GM19395 (cell line): ENCODE measurements at regions not wholly inside any gene's neighbourhood (a gene's known extent, or its start where the extent isn't known, plus 50 kb on each side); places are given as distances from the start of the nearest gene placed in this dataset.
"Not testable (repeated sequence)": the region's sequence is repeated elsewhere in the genome, so short reads cannot be mapped to it uniquely, and the experiment has no call there.

Source experiments
- ATAC-seq: cut with Tn5 transposase; IDR thresholded peaks from one replicate; pipeline ENCODE4 v1.9.1; 2021; ENCODE audit warnings: mild to moderate bottlenecking, moderate library complexity; ENCODE audit not compliant: unreplicated experiment

- ATAC-seq = no peak
These were observed 651.5 kb downstream of the TLE1 start for GRCh38 chr9:81037889-81038288.

GRCh38 chr9:81035601-81036000 is 653.7 kb downstream of the TLE1 start:
- no peak for ATAC-seq

- ATAC-seq = no peak
These were observed 654.2 kb downstream of the TLE1 start for GRCh38 chr9:81035171-81035570.

- no peak for ATAC-seq
These were observed 656.5 kb downstream of the TLE1 start for GRCh38 chr9:81032831-81033230.

- no peak for ATAC-seq
These were observed 657.2 kb downstream of the TLE1 start for GRCh38 chr9:81032030-81032572.

DNA sequence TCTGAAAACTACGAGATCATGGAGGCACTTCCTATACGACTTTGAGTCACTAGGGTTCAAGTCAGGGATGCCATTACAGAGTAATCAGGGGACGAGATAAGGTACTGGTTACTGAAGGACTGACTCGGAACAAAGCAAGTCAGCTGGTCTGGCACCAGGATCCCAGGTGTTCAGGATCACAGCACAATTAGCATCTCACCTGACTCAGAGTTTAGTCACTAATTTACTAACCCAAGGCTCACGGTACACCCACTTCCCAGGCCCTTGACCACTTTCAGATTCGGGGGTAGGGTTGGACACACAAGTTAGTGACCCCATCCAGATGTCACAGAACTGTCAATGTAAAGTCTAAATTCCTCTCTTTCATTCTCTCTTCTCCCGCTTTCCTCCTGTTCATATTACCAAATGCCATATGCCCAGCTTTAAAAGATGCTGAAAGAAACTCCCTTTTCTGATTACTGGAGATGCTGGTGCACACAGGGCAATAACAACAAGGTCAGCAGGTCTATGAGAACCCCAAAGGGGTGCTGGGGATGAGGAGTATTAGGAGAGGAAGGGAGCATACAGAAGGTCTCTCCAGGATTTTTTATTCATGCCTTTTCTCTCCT is 657.8 kb downstream of the TLE1 start:
- ATAC-seq = no peak

DNA sequence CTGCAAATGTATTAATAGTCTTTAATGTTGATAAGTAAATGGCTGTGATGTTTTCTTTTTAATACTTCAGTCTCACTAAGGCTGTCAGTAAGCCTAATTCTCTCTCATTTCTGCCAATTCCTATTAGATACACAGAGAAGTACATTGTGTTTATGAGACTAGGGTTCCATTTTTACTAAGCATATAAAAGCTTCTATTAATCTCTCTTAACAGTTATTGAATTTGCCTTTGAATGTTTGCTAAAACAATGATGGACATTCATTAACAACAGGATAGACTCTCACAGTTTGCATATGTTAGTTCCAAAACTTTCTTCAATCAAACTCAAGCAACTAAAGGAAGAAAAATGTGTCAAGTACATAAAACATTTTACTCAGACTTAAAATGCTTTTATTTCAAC is 659.3 kb downstream of the TLE1 start:
- ATAC-seq = no peak

DNA sequence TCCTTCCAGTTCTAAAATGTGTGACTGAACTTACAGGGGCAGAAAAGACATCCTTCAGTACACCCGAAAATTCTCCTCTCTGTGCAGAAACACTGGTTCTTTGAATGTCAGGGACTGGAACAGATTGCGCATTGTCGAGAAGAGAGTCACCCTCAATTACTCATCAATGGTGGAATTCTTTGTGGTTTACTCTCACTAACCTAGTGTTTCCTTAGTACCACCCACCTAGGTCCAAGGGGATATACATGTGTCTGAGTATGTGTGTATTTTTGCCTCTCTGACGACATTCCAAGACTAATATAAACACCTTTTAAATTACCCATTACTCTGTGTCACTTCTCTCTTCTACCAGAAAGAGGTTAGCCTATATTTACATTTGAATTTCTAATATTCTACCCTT is 660.8 kb downstream of the TLE1 start:
- no peak for ATAC-seq

DNA sequence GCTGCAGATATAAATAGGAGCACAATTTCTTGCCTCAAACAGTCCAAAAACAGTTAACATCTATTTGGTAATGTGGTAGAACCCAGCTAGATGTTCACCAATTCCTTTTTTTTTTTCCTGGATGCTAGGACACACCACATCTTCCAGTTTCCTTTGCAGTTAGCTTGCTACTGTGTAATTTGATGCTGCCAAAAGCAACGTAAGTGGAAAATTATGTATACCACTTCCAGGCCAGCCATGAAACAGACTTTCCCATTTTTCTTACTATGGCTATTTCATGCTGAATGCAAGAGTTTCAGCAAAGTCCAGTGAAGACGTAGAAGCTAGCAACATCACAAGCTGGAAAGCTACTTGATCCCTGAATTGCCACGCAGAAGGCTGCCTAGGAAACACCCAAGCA is 667.2 kb downstream of the TLE1 start:
- no peak for ATAC-seq

- ATAC-seq = not testable (repeated sequence)
These were observed 674.4 kb downstream of the TLE1 start for GRCh38 chr9:81014945-81015344.

GRCh38 chr9:81013191-81013590 is 676.2 kb downstream of the TLE1 start:
- ATAC-seq = not testable (repeated sequence)

DNA sequence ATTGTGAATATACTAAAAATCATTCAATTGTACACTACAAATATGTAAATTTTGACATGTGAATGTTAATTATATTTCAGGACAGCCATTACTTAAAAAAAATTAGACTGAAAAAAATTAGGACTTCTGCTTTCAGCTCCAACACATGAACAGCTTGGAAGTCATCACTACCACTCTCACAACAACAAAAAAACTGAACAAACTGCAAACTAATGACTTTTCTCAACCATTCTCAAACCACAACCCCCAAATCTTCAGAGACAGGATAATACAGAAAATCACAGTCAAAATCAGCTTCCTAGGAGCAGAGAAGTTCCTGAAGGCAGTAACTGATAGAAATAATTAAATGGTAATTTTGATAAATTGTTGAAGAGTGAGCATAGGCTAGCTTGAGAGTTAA is 686.4 kb downstream of the TLE1 start:
- ATAC-seq = no peak

GRCh38 chr9:81002242-81002641 is 687.1 kb downstream of the TLE1 start:
- ATAC-seq = no peak

GRCh38 chr9:80995759-80996158 is 693.6 kb downstream of the TLE1 start:
- ATAC-seq = no peak

- ATAC-seq = no peak
These were observed 694.5 kb downstream of the TLE1 start for GRCh38 chr9:80994892-80995291.

DNA sequence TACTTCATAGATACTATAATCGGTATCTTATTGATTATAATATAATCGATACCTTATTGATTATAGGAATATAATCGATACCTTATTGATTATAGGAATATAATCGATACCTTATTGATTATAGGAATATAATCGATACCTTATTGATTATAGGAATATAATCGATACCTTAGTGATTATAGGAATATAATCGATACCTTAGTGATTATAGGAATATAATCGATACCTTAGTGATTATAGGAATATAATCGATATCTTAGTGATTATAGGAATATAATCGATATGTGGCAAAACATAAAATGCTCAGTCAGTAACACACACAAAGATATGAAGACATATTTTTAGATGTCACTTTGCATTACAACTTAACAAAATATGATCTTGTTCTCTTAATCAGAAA is 703.8 kb downstream of the TLE1 start:
- not testable (repeated sequence) for ATAC-seq

- no peak for ATAC-seq
These were observed 712.9 kb downstream of the TLE1 start for GRCh38 chr9:80976403-80976802.

DNA sequence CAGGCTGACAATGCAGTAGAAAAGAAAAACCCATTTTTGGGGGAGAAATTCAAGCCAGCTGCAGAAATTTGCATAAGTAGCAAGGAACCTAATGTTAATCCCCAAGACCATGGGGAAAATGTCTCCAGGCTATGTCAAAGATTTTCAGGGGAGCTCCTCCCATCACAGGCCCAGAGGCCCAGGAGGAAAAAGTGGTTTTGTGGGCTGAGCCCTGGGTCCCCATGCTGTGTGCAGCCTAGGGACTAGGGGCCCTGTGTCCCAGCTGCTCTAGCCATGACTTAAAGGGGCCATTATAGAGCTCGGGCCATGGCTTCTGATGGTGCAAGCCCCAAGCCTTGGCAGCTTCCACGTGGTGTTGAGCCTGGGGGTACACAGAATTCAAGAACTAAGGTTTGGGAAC is 719.0 kb downstream of the TLE1 start:
- ATAC-seq = not testable (repeated sequence)

- no peak for ATAC-seq
These were observed 720.7 kb downstream of the TLE1 start for GRCh38 chr9:80968611-80969010.

DNA sequence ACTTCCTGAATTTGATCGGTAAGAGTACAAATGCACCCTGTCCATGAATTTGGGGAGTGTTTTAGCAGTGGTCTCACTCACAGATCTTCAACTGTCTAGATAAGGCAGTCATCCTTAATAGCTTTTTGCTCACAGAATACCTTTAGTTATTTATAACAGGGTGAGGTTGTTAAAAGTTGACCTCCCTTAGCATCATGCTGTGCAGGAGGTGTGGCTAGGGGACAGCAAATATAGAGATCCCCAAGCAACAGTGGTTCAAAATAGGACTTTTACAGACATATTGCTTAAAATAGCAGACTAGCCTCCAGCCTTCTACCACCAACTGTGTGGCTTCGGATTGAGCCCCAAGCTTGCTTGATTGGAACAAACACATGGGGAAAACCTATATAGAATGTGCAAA is 724.4 kb downstream of the TLE1 start:
- no peak for ATAC-seq

DNA sequence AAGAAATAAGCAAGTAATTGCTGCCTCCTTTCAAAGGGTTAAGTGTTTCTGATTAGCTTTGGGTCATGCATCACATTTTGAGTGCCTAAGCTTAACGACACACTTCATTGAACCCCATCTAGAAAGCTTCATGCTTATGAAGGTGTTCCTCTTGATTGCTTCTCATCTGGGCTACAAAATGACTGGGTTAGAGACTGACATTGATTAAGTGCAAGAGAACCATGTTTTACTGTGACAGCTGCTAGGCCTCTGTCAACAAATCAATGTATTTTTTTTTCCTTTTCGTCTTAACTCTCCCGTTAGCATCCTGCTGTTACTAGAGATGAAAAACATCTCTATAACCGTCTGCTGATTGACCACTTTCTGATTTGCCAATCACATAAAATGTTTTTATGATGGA is 725.0 kb downstream of the TLE1 start:
- ATAC-seq = no peak

DNA sequence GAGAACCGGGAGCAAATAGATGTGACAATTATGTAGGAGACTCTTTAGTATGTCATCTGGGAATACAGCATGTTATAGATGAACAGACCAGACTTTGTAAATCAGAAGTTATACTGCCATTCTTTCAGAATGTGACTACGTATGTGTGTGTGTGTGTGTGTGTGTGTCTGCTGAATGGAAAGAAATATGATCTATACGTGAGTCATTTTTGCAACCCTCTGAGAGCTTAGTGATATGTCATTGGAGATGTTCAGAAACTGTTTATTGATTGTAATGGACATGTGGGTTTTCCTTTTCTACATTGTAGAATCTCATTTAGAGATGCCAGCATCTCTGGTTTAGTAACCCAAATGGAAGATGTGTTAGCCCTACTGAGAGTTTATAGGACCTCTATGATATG is 731.5 kb downstream of the TLE1 start:
- no peak for ATAC-seq

GRCh38 chr9:80954521-80954920 is 734.8 kb downstream of the TLE1 start:
- ATAC-seq = no peak
